Tibial nerve (tissue), 4 donors: ENCODE measurements at regions not wholly inside any gene's neighbourhood (a gene's known extent, or its start where the extent isn't known, plus 50 kb on each side); places are given as distances from the start of the nearest gene placed in this dataset.

Source experiments
- DNase-seq, 2 donors: peaks; one replicate each; pipeline ENCODE4 v3.0.0-alpha.2; 2019; ENCODE audit warnings: low spot score in 2 of 2
- H3K27ac ChIP-seq, 4 donors: fragments of 200-600 bp; sonication (generic) in 3 of 4; one replicate each; pipeline ENCODE4 v1.5.1; 2017 to 2019; ENCODE audit warnings: mild to moderate bottlenecking in 1 of 4
- H3K27me3 ChIP-seq, 2 donors: fragments of 200-600 bp; sonication (generic) in 1 of 2; one replicate each; pipeline versions ENCODE4 v1.5.1 to v1.6.0; 2017 to 2019
- H3K36me3 ChIP-seq, 3 donors: fragments of 200-600 bp; sonication (generic); one replicate each; pipeline ENCODE4 v1.5.1; 2018 to 2019
- H3K4me1 ChIP-seq, 4 donors: fragments of 200-600 bp; sonication (generic) in 3 of 4; one replicate each; pipeline ENCODE4 v1.5.1; 2017 to 2019
- H3K4me3 ChIP-seq, 4 donors: fragments of 200-600 bp; sonication (generic) in 3 of 4; one replicate each; pipeline ENCODE4 v1.5.1; 2017 to 2019; ENCODE audit warnings: mild to moderate bottlenecking in 1 of 4, moderate library complexity in 1 of 4
- H3K9me3 ChIP-seq, 4 donors: fragments of 200-600 bp; sonication (generic) in 3 of 4; one replicate each; pipeline ENCODE4 v1.5.1; 2017 to 2019
- CTCF ChIP-seq, 5 experiments: fragments of 200-600 bp in 3 of 5; fragments of 450-650 bp in 2 of 5; sonication (generic) in 3 of 5; IDR thresholded peaks; one replicate each; pipeline ENCODE4 v1.5.1; 2016 to 2019; ENCODE audit warnings: antibody characterized with exemption in 5 of 5, mild to moderate bottlenecking in 3 of 5, moderate library complexity in 2 of 5
- EP300 ChIP-seq, 2 donors: sonication (generic); formaldehyde crosslinking; IDR thresholded peaks; one replicate each; pipeline ENCODE4 v1.6.1; 2017; ENCODE audit warnings: antibody characterized with exemption in 2 of 2, mild to moderate bottlenecking in 1 of 2
- POLR2A ChIP-seq, 2 donors: fragments of 450-650 bp; IDR thresholded peaks; one replicate each; pipeline ENCODE4 v1.6.1; 2017; ENCODE audit warnings: antibody characterized with exemption in 2 of 2, mild to moderate bottlenecking in 2 of 2, moderate library complexity in 2 of 2
- WGBS, 2 donors: methylation state at CpG; one replicate each; pipeline ENCODE4 v1.1.5; 2018; 5-methylcytosine and 5-hydroxymethylcytosine counted together

GRCh38 chr2:67221266-67221665 is 175.9 kb upstream of the ETAA1 start:
- 66 to 72% methylated on average over 4 of the region's 4 CpGs for WGBS, 2 donors
- no peak for DNase-seq
- TF ChIP-seq EP300 (IDR thresholded peaks at IDR 0.05), result no peak
- no peak for TF ChIP-seq POLR2A (IDR thresholded peaks at IDR 0.05)
- no peak for TF ChIP-seq CTCF (IDR thresholded peaks at IDR 0.05)

GRCh38 chr2:67225287-67225973 is 171.7 kb upstream of the ETAA1 start:
- H3K27ac ChIP-seq, result no peak overlapping the region
- no peaks in the 10 kb centered on the region for H3K36me3 ChIP-seq
- no peak overlapping the region for H3K4me3 ChIP-seq
- H3K27me3 ChIP-seq, result no peaks in the 10 kb centered on the region
- no peaks in the 10 kb centered on the region for H3K4me1 ChIP-seq
- no peak for TF ChIP-seq POLR2A (IDR thresholded peaks at IDR 0.05)
- no peak for TF ChIP-seq EP300 (IDR thresholded peaks at IDR 0.05)
- TF ChIP-seq CTCF (IDR thresholded peaks at IDR 0.05), result no peak
- H3K9me3 ChIP-seq, result no peaks in the 10 kb centered on the region
- DNase-seq, result no peak
- WGBS, 2 donors, result 88% methylated on average over 4 of the region's 4 CpGs

More at GRCh38 chr2:67221266-67221665, 175.9 kb upstream of the ETAA1 start:
- no peaks in the 10 kb centered on the region for H3K36me3 ChIP-seq
- H3K9me3 ChIP-seq, result no peaks in the 10 kb centered on the region
- H3K27me3 ChIP-seq, result no peaks in the 10 kb centered on the region
- H3K4me1 ChIP-seq, result no peaks in the 10 kb centered on the region
- H3K27ac ChIP-seq, result no peak overlapping the region
- H3K4me3 ChIP-seq, result no peak overlapping the region

- Histone ChIP-seq H3K36me3 (no peaks in the 10 kb centered on the region), H3K9me3 (no peaks in the 10 kb centered on the region), H3K27me3 (no peaks in the 10 kb centered on the region), H3K4me1 (no peaks in the 10 kb centered on the region), H3K27ac (no peak overlapping the region), H3K4me3 (no peak overlapping the region)
- TF ChIP-seq POLR2A (IDR thresholded peaks at IDR 0.05) (no peak), CTCF (IDR thresholded peaks at IDR 0.05) (no peak), EP300 (IDR thresholded peaks at IDR 0.05) (no peak)
- DNase-seq, result no peak
Observed at GRCh38 chr2:67229706-67230105, 167.4 kb upstream of the ETAA1 start.

- Histone ChIP-seq H3K9me3 (no peaks in the 10 kb centered on the region), H3K4me1 (no peaks in the 10 kb centered on the region), H3K27ac (no peak overlapping the region), H3K4me3 (no peak overlapping the region), H3K27me3 (no peaks in the 10 kb centered on the region), H3K36me3 (no peaks in the 10 kb centered on the region)
- no peak for DNase-seq
- 59 to 70% methylated on average over 1 of the region's 1 CpG for WGBS, 2 donors
- no peak for TF ChIP-seq EP300 (IDR thresholded peaks at IDR 0.05)
- no peak for TF ChIP-seq POLR2A (IDR thresholded peaks at IDR 0.05)
Observed at GRCh38 chr2:67232936-67233335, 164.2 kb upstream of the ETAA1 start.

- no peak for DNase-seq
- no peaks in the 10 kb centered on the region for H3K9me3 ChIP-seq
- no peaks in the 10 kb centered on the region for H3K4me1 ChIP-seq
- no peaks in the 10 kb centered on the region for H3K27me3 ChIP-seq
- no peak overlapping the region for H3K4me3 ChIP-seq
- TF ChIP-seq CTCF (IDR thresholded peaks at IDR 0.05), result no peak
- no peak for TF ChIP-seq POLR2A (IDR thresholded peaks at IDR 0.05)
- no peak for TF ChIP-seq EP300 (IDR thresholded peaks at IDR 0.05)
- no peaks in the 10 kb centered on the region for H3K36me3 ChIP-seq
- no peak overlapping the region for H3K27ac ChIP-seq
- WGBS, 2 donors, result 73 to 78% methylated on average over 3 of the region's 3 CpGs
Observed at GRCh38 chr2:67234440-67234839, 162.7 kb upstream of the ETAA1 start.

GRCh38 chr2:67237288-67237687 is 159.8 kb upstream of the ETAA1 start:
- Histone ChIP-seq H3K27me3 (no peaks in the 10 kb centered on the region), H3K9me3 (no peaks in the 10 kb centered on the region), H3K4me3 (no peak overlapping the region), H3K27ac (no peak overlapping the region), H3K36me3 (no peaks in the 10 kb centered on the region), H3K4me1 (no peaks in the 10 kb centered on the region)
- 82 to 93% methylated on average over 2 of the region's 2 CpGs for WGBS, 2 donors
- TF ChIP-seq EP300 (IDR thresholded peaks at IDR 0.05) (no peak), CTCF (IDR thresholded peaks at IDR 0.05) (no peak), POLR2A (IDR thresholded peaks at IDR 0.05) (no peak)
- no peak for DNase-seq
